ENCODE measurements at regions not wholly inside any gene's neighbourhood (a gene's known extent, or its start where the extent isn't known, plus 50 kb on each side); places are given as distances from the start of the nearest gene placed in this dataset.

GRCh38 chr5:61720829-61721228 is 388.8 kb downstream of the ZSWIM6 start:
- no peak for DNase-seq (ENCODE audit: low spot score, unreplicated experiment)
- H3K27me3 Mint-ChIP-seq, result peaks cover 9% of the 10 kb centered on the region
- TF ChIP-seq CTCF (IDR thresholded peaks at IDR 0.05; ENCODE audit: unreplicated experiment), result no peak
- H3K27ac Mint-ChIP-seq, result no peak overlapping the region
- no peaks in the 10 kb centered on the region for H3K4me1 Mint-ChIP-seq (ENCODE audit: low read depth)
- H3K9me3 Mint-ChIP-seq (ENCODE audit: low read depth), result peaks cover 12% of the 10 kb centered on the region
- H3K4me3 Mint-ChIP-seq (ENCODE audit: low read depth), result no peak overlapping the region
- H3K36me3 Mint-ChIP-seq (ENCODE audit: insufficient read depth), result peaks cover 2% of the 10 kb centered on the region

- Mint-ChIP-seq H3K9me3 (ENCODE audit: low read depth) (peaks cover 12% of the 10 kb centered on the region), H3K27me3 (no peaks in the 10 kb centered on the region), H3K36me3 (ENCODE audit: insufficient read depth) (peaks cover 2% of the 10 kb centered on the region), H3K4me3 (ENCODE audit: low read depth) (no peak overlapping the region), H3K4me1 (ENCODE audit: low read depth) (no peaks in the 10 kb centered on the region), H3K27ac (no peak overlapping the region)
- no peak for TF ChIP-seq CTCF (IDR thresholded peaks at IDR 0.05; ENCODE audit: unreplicated experiment)
- no peak for DNase-seq (ENCODE audit: low spot score, unreplicated experiment)
These were observed 392.0 kb downstream of the ZSWIM6 start for GRCh38 chr5:61724102-61724501.

- H3K27ac Mint-ChIP-seq, result no peak overlapping the region
- no peaks in the 10 kb centered on the region for H3K9me3 Mint-ChIP-seq (ENCODE audit: low read depth)
- no peak for DNase-seq (ENCODE audit: low spot score, unreplicated experiment)
- H3K4me3 Mint-ChIP-seq (ENCODE audit: low read depth), result no peak overlapping the region
- H3K36me3 Mint-ChIP-seq (ENCODE audit: insufficient read depth), result no peaks in the 10 kb centered on the region
- TF ChIP-seq CTCF (IDR thresholded peaks at IDR 0.05; ENCODE audit: unreplicated experiment), result no peak
- H3K4me1 Mint-ChIP-seq (ENCODE audit: low read depth), result peaks cover 22% of the 10 kb centered on the region
- H3K27me3 Mint-ChIP-seq, result peaks cover 4% of the 10 kb centered on the region
These were observed 396.2 kb downstream of the ZSWIM6 start for GRCh38 chr5:61728287-61728686.

- no peak for TF ChIP-seq CTCF (IDR thresholded peaks at IDR 0.05; ENCODE audit: unreplicated experiment)
- no peaks in the 10 kb centered on the region for H3K36me3 Mint-ChIP-seq (ENCODE audit: insufficient read depth)
- H3K4me3 Mint-ChIP-seq (ENCODE audit: low read depth), result no peak overlapping the region
- no peak overlapping the region for H3K27ac Mint-ChIP-seq
- no peak for DNase-seq (ENCODE audit: low spot score, unreplicated experiment)
- H3K9me3 Mint-ChIP-seq (ENCODE audit: low read depth), result no peaks in the 10 kb centered on the region
- peaks cover 34% of the 10 kb centered on the region for H3K4me1 Mint-ChIP-seq (ENCODE audit: low read depth)
- H3K27me3 Mint-ChIP-seq, result peaks cover 6% of the 10 kb centered on the region
These were observed 398.8 kb downstream of the ZSWIM6 start for GRCh38 chr5:61730866-61731265.

GRCh38 chr5:61731267-61731945 is 399.3 kb downstream of the ZSWIM6 start:
- no peaks in the 10 kb centered on the region for H3K9me3 Mint-ChIP-seq (ENCODE audit: low read depth)
- no peak for TF ChIP-seq CTCF (IDR thresholded peaks at IDR 0.05; ENCODE audit: unreplicated experiment)
- peaks cover 6% of the 10 kb centered on the region for H3K27me3 Mint-ChIP-seq
- H3K27ac Mint-ChIP-seq, result peak overlapping the region; percentile 87
- peaks cover 39% of the 10 kb centered on the region for H3K4me1 Mint-ChIP-seq (ENCODE audit: low read depth)
- DNase-seq (ENCODE audit: low spot score, unreplicated experiment), result no peak
- no peaks in the 10 kb centered on the region for H3K36me3 Mint-ChIP-seq (ENCODE audit: insufficient read depth)
- no peak overlapping the region for H3K4me3 Mint-ChIP-seq (ENCODE audit: low read depth)
